ENCODE measurements at regions not wholly inside any gene's neighbourhood (a gene's known extent, or its start where the extent isn't known, plus 50 kb on each side); places are given as distances from the start of the nearest gene placed in this dataset.
A peak's percentile ranks its signal among the peaks of the same experiment; 100 is the strongest.
"Not testable (repeated sequence)": the region's sequence is repeated elsewhere in the genome, so short reads cannot be mapped to it uniquely, and the experiment has no call there.

DNA sequence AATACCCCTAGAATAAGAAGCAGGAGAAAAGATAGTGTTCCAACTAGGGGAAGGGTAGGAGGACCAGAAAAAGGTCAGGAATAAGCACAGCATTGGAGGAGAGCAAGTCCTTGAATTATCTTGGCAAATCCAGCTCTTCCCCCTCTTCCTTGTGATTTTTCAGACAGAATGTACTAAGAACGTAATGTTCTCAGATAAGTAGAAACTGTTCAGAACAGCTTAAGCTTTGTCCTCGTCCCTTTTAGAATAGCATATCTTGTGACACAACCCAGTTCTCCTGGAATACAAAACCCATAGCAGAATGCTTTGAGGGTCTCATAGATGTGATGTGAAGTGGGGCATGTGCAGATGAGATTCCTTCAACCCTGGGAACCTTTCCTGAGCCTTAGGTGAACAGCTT, 97.4 kb downstream of the EMB start:
- no peak overlapping the region for H3K4me3 ChIP-seq
- DNase-seq (ENCODE audit: low spot score), result no peak
- H3K9me3 ChIP-seq, result no peaks in the 10 kb centered on the region
- no peaks in the 10 kb centered on the region for H3K27me3 ChIP-seq
- no peak overlapping the region for H3K27ac ChIP-seq
- no peak for TF ChIP-seq CTCF (IDR thresholded peaks at IDR 0.05)
- H3K36me3 ChIP-seq, result no peaks in the 10 kb centered on the region
- no peaks in the 10 kb centered on the region for H3K4me1 ChIP-seq

- no peak for DNase-seq (ENCODE audit: low spot score)
- no peak for TF ChIP-seq CTCF (IDR thresholded peaks at IDR 0.05)
- no peaks in the 10 kb centered on the region for H3K36me3 ChIP-seq
- no peaks in the 10 kb centered on the region for H3K4me1 ChIP-seq
- H3K9me3 ChIP-seq, result no peaks in the 10 kb centered on the region
- no peak overlapping the region for H3K4me3 ChIP-seq
- no peaks in the 10 kb centered on the region for H3K27me3 ChIP-seq
- H3K27ac ChIP-seq, result no peak overlapping the region
Observed at GRCh38 chr5:50340757-50341156, 100.3 kb downstream of the EMB start.

DNA sequence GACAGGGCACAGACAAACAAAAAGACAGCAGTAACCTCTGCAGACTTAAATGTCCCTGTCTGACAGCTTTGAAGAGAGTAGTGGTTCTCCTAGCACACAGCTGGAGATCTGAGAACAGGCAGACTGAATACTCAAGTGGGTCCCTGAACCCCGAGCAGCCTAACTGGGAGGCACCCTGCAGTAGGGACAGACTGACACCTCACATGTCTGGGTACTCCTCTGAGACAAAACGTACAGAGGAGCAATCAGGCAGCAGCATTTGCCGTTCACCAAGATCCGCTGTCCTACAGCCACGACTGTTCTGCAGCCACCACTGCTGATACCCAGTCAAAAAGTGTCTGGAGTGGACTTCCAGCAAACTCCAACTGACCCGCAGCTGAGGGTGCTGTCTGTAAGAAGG, 110.5 kb downstream of the EMB start:
- not testable (repeated sequence) for H3K36me3 ChIP-seq; H3K4me3 ChIP-seq; H3K27ac ChIP-seq; DNase-seq (ENCODE audit: low spot score); H3K27me3 ChIP-seq; H3K4me1 ChIP-seq; H3K9me3 ChIP-seq

- Histone ChIP-seq H3K36me3 (no peaks in the 10 kb centered on the region), H3K27me3 (no peaks in the 10 kb centered on the region), H3K27ac (no peak overlapping the region), H3K4me1 (no peaks in the 10 kb centered on the region), H3K4me3 (no peak overlapping the region), H3K9me3 (no peaks in the 10 kb centered on the region)
- TF ChIP-seq CTCF (IDR thresholded peaks at IDR 0.05), result no peak
- DNase-seq (ENCODE audit: low spot score), result no peak
Observed at GRCh38 chr5:50328193-50328729, 112.8 kb downstream of the EMB start.

DNA sequence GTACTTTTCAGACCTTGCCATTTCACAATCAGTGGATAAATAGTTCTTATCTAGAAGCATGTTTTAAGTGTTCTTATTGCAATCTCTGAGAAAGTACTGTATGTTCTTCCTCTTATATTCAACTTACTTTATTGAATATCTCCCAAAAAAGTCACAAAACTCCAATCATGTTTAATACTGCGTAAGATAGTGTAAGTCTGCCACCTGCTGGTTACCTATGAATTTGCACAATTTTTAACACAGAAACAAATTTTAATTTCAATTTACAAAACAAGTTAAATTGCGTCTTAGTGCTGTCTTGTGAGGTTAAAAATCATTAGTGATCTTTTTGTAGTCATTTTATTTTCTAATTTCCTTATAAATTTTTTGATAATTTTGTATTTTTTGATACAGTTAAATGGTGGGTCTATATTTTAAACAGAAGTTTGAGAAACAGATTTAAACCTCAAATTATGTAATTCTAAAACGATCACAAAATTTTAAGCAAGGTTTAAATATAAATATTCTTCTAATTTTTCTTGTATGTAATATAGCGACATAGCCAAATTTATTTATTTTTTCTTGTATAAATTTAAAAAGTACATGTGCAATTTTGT, 115.8 kb downstream of the EMB start:
- no peaks in the 10 kb centered on the region for H3K27me3 ChIP-seq
- H3K9me3 ChIP-seq, result no peaks in the 10 kb centered on the region
- H3K36me3 ChIP-seq, result no peaks in the 10 kb centered on the region
- H3K27ac ChIP-seq, result no peak overlapping the region
- H3K4me1 ChIP-seq, result no peaks in the 10 kb centered on the region
- no peak overlapping the region for H3K4me3 ChIP-seq
- peak; percentile 25 to 76 for TF ChIP-seq CTCF (IDR thresholded peaks at IDR 0.05)
- no peak for DNase-seq (ENCODE audit: low spot score)

- H3K4me3 ChIP-seq, result no peak overlapping the region
- H3K27ac ChIP-seq, result no peak overlapping the region
- H3K27me3 ChIP-seq, result no peaks in the 10 kb centered on the region
- no peak for TF ChIP-seq CTCF (IDR thresholded peaks at IDR 0.05)
- DNase-seq (ENCODE audit: low spot score), result no peak
- H3K36me3 ChIP-seq, result no peaks in the 10 kb centered on the region
- no peaks in the 10 kb centered on the region for H3K4me1 ChIP-seq
- no peaks in the 10 kb centered on the region for H3K9me3 ChIP-seq
Observed at GRCh38 chr5:50320131-50320749, 120.8 kb downstream of the EMB start.

Measured in right atrium auricular region (tissue), 2 donors.